WTC11 (cell line): ENCODE measurements at regions not wholly inside any gene's neighbourhood (a gene's known extent, or its start where the extent isn't known, plus 50 kb on each side); places are given as distances from the start of the nearest gene placed in this dataset.

Experiments
- ATAC-seq: fragments of 200-7000 bp; cut with Tn5 transposase; 2 replicates; pipeline ENCODE4 v1.10.0; 2021; ENCODE audit warnings: mild to moderate bottlenecking, moderate library complexity
- CTCF ChIA-PET: fragments of 300-600 bp; sonication (Branson Sonifier 250); formaldehyde crosslinking; loops from one replicate; lab custom pipeline; 2021; ENCODE audit warnings: antibody characterized with exemption; lab: Charles Lee
- POLR2A ChIA-PET: fragments of 350-600 bp; sonication (Branson Sonifier 250); formaldehyde crosslinking; loops from one replicate; lab custom pipeline; 2021; ENCODE audit warnings: antibody characterized with exemption; lab: Charles Lee
- DNase-seq: peaks from one replicate; pipeline ENCODE4 v3.0.0; 2021; ENCODE audit warnings: low spot score
- H3K27ac Mint-ChIP-seq: 2 replicates; pipeline ENCODE4 v1.8.0; 2021; ENCODE audit warnings: mixed read lengths
- H3K27me3 Mint-ChIP-seq: 2 replicates; pipeline ENCODE4 v1.8.0; 2021; ENCODE audit warnings: low read depth, mild to moderate bottlenecking, moderate library complexity, mixed read lengths
- H3K36me3 Mint-ChIP-seq: 2 replicates; pipeline ENCODE4 v1.8.0; 2021; ENCODE audit warnings: mixed read lengths
- H3K4me1 Mint-ChIP-seq: 2 replicates; pipeline ENCODE4 v1.8.0; 2022; ENCODE audit warnings: mixed read lengths
- H3K4me3 Mint-ChIP-seq: 2 replicates; pipeline ENCODE4 v1.8.0; 2021; ENCODE audit warnings: mild to moderate bottlenecking, moderate library complexity, mixed read lengths
- H3K9me3 Mint-ChIP-seq: 2 replicates; pipeline ENCODE4 v1.8.0; 2021; ENCODE audit warnings: mixed read lengths
- ATF2 ChIP-seq: sonication (generic); formaldehyde crosslinking; IDR thresholded peaks from 2 replicates; pipeline ENCODE4 v1.8.1; 2022; ENCODE audit warnings: low read depth, missing genetic modification reagents, borderline replicate concordance
- ATF3 ChIP-seq: sonication (generic); formaldehyde crosslinking; conservative IDR thresholded peaks from 2 replicates; pipeline ENCODE4 v1.8.1; 2022; ENCODE audit warnings: mild to moderate bottlenecking, missing genetic modification reagents
- CREM ChIP-seq: sonication (generic); formaldehyde crosslinking; IDR thresholded peaks from 2 replicates; pipeline ENCODE4 v1.8.1; 2022; ENCODE audit warnings: mild to moderate bottlenecking, missing genetic modification reagents, moderate library complexity
- ESRRA ChIP-seq: sonication (generic); formaldehyde crosslinking; IDR thresholded peaks from 2 replicates; pipeline ENCODE4 v1.8.1; 2022; ENCODE audit warnings: mild to moderate bottlenecking, missing genetic modification reagents, borderline replicate concordance
- FOXJ3 ChIP-seq: sonication (generic); formaldehyde crosslinking; IDR thresholded peaks from 2 replicates; pipeline ENCODE4 v1.9.0; 2021; ENCODE audit warnings: missing genetic modification reagents, mild to moderate bottlenecking, borderline replicate concordance
- GRHL2 ChIP-seq: fragments of 250-450 bp; sonication (Bioruptor Pico); IDR thresholded peaks from 2 replicates; pipeline ENCODE4 v1.8.0; 2022; ENCODE audit warnings: mild to moderate bottlenecking, moderate library complexity; ENCODE audit not compliant: insufficient replicate concordance, severe bottlenecking
- HMGA2 ChIP-seq: fragments of 250-450 bp; sonication (Bioruptor Pico); IDR thresholded peaks from 2 replicates; pipeline ENCODE4 v1.4.0; 2021; ENCODE audit warnings: mild to moderate bottlenecking, moderate library complexity
- MYBL2 ChIP-seq: sonication (generic); formaldehyde crosslinking; IDR thresholded peaks from 2 replicates; pipeline ENCODE4 v1.8.1; 2023; ENCODE audit warnings: mild to moderate bottlenecking, moderate library complexity, missing genetic modification reagents
- NFE2L1 ChIP-seq: sonication (generic); formaldehyde crosslinking; IDR thresholded peaks from 2 replicates; pipeline ENCODE4 v1.8.1; 2023; ENCODE audit warnings: missing genetic modification reagents
- RELA ChIP-seq: sonication (generic); formaldehyde crosslinking; IDR thresholded peaks from 2 replicates; pipeline ENCODE4 v1.8.1; 2022; ENCODE audit warnings: missing genetic modification reagents, mild to moderate bottlenecking, borderline replicate concordance
- SMAD3 ChIP-seq: sonication (generic); formaldehyde crosslinking; IDR thresholded peaks from 2 replicates; pipeline ENCODE4 v1.8.0; 2022; ENCODE audit warnings: missing genetic modification reagents, mild to moderate bottlenecking, borderline replicate concordance
- SMAD4 ChIP-seq: sonication (generic); formaldehyde crosslinking; IDR thresholded peaks from 2 replicates; pipeline ENCODE4 v1.8.0; 2022; ENCODE audit warnings: mild to moderate bottlenecking, missing genetic modification reagents
- SOX15 ChIP-seq: fragments of 250-450 bp; sonication (Bioruptor Pico); IDR thresholded peaks from 2 replicates; pipeline ENCODE4 v1.9.0; 2021; ENCODE audit warnings: mild to moderate bottlenecking
- USF2 ChIP-seq: sonication (generic); formaldehyde crosslinking; IDR thresholded peaks from 2 replicates; pipeline ENCODE4 v1.8.1; 2023; ENCODE audit warnings: mild to moderate bottlenecking, missing genetic modification reagents, moderate library complexity
- ZMAT4 ChIP-seq: fragments of 250-450 bp; sonication (Bioruptor Pico); IDR thresholded peaks from 2 replicates; pipeline ENCODE4 v1.9.0; 2021; ENCODE audit warnings: mild to moderate bottlenecking
- ZNF281 ChIP-seq: sonication (generic); formaldehyde crosslinking; IDR thresholded peaks from 2 replicates; pipeline ENCODE4 v1.8.0; 2023; ENCODE audit warnings: mild to moderate bottlenecking, missing genetic modification reagents
- ZNF423 ChIP-seq: fragments of 250-450 bp; sonication (Bioruptor Pico); IDR thresholded peaks from 2 replicates; pipeline ENCODE4 v2.1.2; 2022; ENCODE audit warnings: mild to moderate bottlenecking, moderate library complexity
- ZNF671 ChIP-seq: fragments of 250-450 bp; sonication (Bioruptor Pico); IDR thresholded peaks from 2 replicates; pipeline ENCODE4 v1.8.0; 2021; ENCODE audit warnings: mild to moderate bottlenecking
- TF ChIP-seq, protein P1 (sequence below): sonication (generic); formaldehyde crosslinking; IDR thresholded peaks from 2 replicates; pipeline ENCODE4 v1.8.1; 2022; ENCODE audit warnings: mild to moderate bottlenecking, moderate library complexity, missing genetic modification reagents
- TF ChIP-seq, protein P2 (sequence below): fragments of 250-450 bp; sonication (Bioruptor Pico); IDR thresholded peaks from 2 replicates; pipeline ENCODE4 v1.9.0; 2021; ENCODE audit warnings: mild to moderate bottlenecking
- TF ChIP-seq, protein P3 (sequence below): sonication (generic); formaldehyde crosslinking; IDR thresholded peaks from 2 replicates; pipeline ENCODE4 v1.8.1; 2022; ENCODE audit warnings: low read depth, mild to moderate bottlenecking, moderate library complexity, missing genetic modification reagents, borderline replicate concordance

- no peak overlapping the region for H3K27ac Mint-ChIP-seq
- ChIA-PET CTCF (no interaction called here), POLR2A (no interaction called here)
- DNase-seq (no peak), ATAC-seq (no peak)
- H3K4me1 Mint-ChIP-seq = no peaks in the 10 kb centered on the region
- peaks cover 23% of the 10 kb centered on the region for H3K9me3 Mint-ChIP-seq
- no peaks in the 10 kb centered on the region for H3K27me3 Mint-ChIP-seq
- no peaks in the 10 kb centered on the region for H3K36me3 Mint-ChIP-seq
- TF ChIP-seq ZNF423 (CRISPR knock-in tag) (no peak), ZMAT4 (no peak), FOXJ3 (CRISPR knock-in tag) (no peak), SMAD3 (no peak), NFE2L1 (CRISPR knock-in tag) (no peak), HMGA2 (CRISPR knock-in tag) (no peak), SMAD4 (CRISPR knock-in tag) (no peak), ZNF671 (no peak), ATF2 (CRISPR knock-in tag) (no peak), ZNF281 (no peak), ESRRA (CRISPR knock-in tag) (no peak)
- TF ChIP-seq, protein P1, sequence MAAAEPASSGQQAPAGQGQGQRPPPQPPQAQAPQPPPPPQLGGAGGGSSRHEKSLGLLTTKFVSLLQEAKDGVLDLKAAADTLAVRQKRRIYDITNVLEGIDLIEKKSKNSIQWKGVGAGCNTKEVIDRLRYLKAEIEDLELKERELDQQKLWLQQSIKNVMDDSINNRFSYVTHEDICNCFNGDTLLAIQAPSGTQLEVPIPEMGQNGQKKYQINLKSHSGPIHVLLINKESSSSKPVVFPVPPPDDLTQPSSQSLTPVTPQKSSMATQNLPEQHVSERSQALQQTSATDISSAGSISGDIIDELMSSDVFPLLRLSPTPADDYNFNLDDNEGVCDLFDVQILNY (CRISPR knock-in tag) = no peak
- TF ChIP-seq, protein P2, sequence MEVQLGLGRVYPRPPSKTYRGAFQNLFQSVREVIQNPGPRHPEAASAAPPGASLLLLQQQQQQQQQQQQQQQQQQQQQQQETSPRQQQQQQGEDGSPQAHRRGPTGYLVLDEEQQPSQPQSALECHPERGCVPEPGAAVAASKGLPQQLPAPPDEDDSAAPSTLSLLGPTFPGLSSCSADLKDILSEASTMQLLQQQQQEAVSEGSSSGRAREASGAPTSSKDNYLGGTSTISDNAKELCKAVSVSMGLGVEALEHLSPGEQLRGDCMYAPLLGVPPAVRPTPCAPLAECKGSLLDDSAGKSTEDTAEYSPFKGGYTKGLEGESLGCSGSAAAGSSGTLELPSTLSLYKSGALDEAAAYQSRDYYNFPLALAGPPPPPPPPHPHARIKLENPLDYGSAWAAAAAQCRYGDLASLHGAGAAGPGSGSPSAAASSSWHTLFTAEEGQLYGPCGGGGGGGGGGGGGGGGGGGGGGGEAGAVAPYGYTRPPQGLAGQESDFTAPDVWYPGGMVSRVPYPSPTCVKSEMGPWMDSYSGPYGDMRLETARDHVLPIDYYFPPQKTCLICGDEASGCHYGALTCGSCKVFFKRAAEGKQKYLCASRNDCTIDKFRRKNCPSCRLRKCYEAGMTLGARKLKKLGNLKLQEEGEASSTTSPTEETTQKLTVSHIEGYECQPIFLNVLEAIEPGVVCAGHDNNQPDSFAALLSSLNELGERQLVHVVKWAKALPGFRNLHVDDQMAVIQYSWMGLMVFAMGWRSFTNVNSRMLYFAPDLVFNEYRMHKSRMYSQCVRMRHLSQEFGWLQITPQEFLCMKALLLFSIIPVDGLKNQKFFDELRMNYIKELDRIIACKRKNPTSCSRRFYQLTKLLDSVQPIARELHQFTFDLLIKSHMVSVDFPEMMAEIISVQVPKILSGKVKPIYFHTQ (CRISPR knock-in tag) = no peak
- no peak overlapping the region for H3K4me3 Mint-ChIP-seq
Measured at GRCh38 chr1:102282955-102283354, 286.2 kb upstream of the OLFM3 start.

- CTCF ChIA-PET = no interaction called here
- no peaks in the 10 kb centered on the region for H3K36me3 Mint-ChIP-seq
- no peak; the same call in 1 of the 2 replicates for ATAC-seq
- TF ChIP-seq USF2 (CRISPR knock-in tag) = no peak
- TF ChIP-seq ATF2 (CRISPR knock-in tag) = no peak
- TF ChIP-seq, protein P3, sequence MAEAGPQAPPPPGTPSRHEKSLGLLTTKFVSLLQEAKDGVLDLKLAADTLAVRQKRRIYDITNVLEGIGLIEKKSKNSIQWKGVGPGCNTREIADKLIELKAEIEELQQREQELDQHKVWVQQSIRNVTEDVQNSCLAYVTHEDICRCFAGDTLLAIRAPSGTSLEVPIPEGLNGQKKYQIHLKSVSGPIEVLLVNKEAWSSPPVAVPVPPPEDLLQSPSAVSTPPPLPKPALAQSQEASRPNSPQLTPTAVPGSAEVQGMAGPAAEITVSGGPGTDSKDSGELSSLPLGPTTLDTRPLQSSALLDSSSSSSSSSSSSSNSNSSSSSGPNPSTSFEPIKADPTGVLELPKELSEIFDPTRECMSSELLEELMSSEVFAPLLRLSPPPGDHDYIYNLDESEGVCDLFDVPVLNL = no peak
- TF ChIP-seq, protein P1 (CRISPR knock-in tag) = no peak
- no peak for TF ChIP-seq RELA (CRISPR knock-in tag)
- no peak for TF ChIP-seq SOX15
- TF ChIP-seq GRHL2 (CRISPR knock-in tag) = no peak
- no peak for TF ChIP-seq HMGA2 (CRISPR knock-in tag)
- no peak for TF ChIP-seq MYBL2 (CRISPR knock-in tag)
- TF ChIP-seq ATF3 (CRISPR knock-in tag) = no peak
- TF ChIP-seq CREM = no peak
Measured at GRCh38 chr1:102262994-102263393, 266.3 kb upstream of the OLFM3 start.

More at GRCh38 chr1:102262994-102263393, 266.3 kb upstream of the OLFM3 start:
- DNase-seq = no peak
- no peak overlapping the region for H3K4me3 Mint-ChIP-seq
- H3K4me1 Mint-ChIP-seq = no peaks in the 10 kb centered on the region
- H3K27me3 Mint-ChIP-seq = no peaks in the 10 kb centered on the region
- peaks cover 8% of the 10 kb centered on the region for H3K9me3 Mint-ChIP-seq
- H3K27ac Mint-ChIP-seq = no peak overlapping the region
- POLR2A ChIA-PET = no interaction called here
